GM18517 (cell line): ENCODE measurements at regions not wholly inside any gene's neighbourhood (a gene's known extent, or its start where the extent isn't known, plus 50 kb on each side); places are given as distances from the start of the nearest gene placed in this dataset.
"Not testable (repeated sequence)": the region's sequence is repeated elsewhere in the genome, so short reads cannot be mapped to it uniquely, and the experiment has no call there.

Experiments used
- ATAC-seq: cut with Tn5 transposase; IDR thresholded peaks from one replicate; pipeline ENCODE4 v1.9.1; 2021; ENCODE audit warnings: mild to moderate bottlenecking, moderate library complexity; ENCODE audit not compliant: unreplicated experiment

GRCh38 chr4:186954509-186954908 is 230.9 kb upstream of the FAT1 start:
- no peak for ATAC-seq

- no peak for ATAC-seq
Measured at GRCh38 chr4:186954956-186955355, 231.3 kb upstream of the FAT1 start.

DNA sequence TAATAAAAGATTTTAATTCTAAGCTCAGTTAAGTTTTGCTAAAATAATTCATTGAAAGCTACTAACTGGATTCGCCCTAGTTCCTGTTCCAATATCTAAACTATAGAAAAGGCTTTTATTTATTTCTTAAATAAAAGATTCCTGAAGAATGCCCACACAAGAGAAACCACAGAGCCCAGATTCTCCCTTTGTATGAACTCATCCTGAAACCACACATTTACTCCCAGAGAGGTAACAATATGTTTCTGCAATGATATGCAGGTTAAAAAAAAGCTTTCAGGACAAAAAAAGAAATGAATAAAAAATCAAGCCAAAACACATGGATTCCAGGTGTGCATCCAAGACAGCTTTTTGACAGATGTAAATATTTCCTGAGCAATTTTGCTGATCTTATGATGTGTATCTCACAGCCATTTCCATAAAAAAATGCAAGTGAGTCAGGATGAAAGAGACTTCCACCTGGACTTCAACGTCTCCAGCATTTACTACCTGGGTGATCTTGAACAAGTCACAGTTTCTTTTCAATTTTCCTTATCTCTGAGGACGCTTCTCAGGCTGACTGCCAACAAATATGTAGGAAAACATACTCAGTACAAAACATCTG is 234.4 kb upstream of the FAT1 start:
- ATAC-seq, result no peak

DNA sequence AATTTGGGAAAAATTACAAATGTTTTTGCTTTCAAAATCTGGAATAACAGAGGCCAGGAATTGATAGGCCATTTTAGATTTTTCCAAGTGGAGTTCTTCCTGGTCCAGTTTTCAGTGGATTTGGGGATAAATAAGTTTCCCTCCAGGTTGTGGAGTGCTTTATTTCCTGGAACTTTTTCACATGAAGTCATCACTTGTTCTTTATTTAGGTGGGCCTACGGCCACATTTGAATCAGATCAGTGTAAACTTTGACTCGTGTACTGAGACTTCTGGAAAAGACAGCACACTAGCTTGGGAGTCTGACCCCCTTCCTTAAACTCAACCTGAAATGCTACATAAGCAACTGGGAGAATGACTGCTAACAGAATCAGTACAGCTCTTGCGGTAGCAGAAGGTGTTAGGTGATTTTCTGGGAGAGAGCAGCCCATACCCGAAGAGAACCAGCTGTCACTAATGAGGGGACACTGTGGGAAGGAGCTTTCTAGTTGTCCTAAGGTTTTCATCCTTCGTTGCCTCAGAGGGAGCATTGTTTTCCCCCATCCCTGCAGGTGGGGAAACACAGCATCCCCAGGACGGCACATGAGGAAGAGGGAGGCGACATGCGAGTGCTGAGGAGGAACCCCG is 235.2 kb upstream of the FAT1 start:
- no peak for ATAC-seq

GRCh38 chr4:186979961-186980745 is 256.5 kb upstream of the FAT1 start:
- no peak for ATAC-seq

- no peak for ATAC-seq
Measured at GRCh38 chr4:186981161-186981560, 257.5 kb upstream of the FAT1 start.

DNA sequence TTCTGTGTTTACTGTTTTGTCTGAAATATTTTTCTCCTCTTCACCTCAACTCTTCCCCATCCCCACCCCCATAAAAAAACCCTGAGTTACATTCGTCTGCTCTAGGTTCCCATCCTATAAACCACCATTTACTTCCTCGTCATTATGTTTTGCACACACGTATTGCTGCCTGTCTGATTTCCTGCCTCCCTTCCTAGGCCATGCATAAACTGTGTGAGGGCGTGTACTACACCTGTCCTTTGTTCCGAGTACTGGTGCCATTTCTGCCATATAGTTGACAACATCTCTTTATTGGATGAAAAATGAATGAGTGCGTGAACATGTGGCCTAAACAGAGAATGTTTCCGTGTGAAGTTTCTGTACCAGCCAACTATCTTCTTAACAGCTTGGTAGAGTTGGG is 258.5 kb upstream of the FAT1 start:
- ATAC-seq, result no peak

- ATAC-seq, result no peak
Measured at GRCh38 chr4:186984105-186984644, 260.5 kb upstream of the FAT1 start.

- no peak for ATAC-seq
Measured at GRCh38 chr4:186999686-187000085, 276.0 kb upstream of the FAT1 start.

DNA sequence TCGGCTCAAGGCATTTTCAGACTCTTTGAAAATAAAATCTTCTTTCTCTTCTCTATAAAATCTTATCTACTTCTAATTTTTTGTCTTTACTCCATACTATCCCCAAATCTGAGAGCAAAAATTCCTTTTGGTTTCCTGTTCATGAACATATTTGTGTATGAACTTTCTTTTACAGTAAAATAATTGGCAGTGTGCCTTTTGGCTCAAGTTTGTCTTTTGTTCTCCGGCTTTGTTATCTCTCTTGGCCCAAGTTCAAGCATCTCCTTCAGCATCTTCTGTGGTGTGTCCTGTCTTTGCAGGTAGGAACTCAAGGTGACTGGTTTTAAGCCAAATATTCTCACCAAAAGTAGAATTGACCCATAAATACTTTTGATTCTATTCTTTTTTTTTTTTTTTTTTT is 276.6 kb upstream of the FAT1 start:
- no peak for ATAC-seq

DNA sequence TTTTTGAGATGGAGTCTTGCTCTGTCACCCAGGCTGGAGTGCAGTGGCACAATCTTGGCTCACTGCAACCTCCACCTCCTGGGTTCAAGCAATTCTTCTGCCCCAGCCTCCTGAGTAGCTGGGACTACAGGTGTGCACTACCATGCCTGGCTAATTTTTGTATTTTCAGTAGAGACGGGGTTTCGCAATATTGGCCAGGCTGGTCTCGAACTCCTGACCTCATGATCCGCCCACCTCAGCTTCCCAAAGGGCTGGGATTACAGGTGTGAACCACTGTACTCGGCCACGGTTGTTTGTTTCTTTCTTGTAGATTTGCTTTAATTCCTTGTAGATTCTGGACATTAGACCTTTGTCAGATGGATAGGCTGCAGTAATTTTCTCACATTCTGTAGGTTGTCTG is 278.5 kb upstream of the FAT1 start:
- not testable (repeated sequence) for ATAC-seq

DNA sequence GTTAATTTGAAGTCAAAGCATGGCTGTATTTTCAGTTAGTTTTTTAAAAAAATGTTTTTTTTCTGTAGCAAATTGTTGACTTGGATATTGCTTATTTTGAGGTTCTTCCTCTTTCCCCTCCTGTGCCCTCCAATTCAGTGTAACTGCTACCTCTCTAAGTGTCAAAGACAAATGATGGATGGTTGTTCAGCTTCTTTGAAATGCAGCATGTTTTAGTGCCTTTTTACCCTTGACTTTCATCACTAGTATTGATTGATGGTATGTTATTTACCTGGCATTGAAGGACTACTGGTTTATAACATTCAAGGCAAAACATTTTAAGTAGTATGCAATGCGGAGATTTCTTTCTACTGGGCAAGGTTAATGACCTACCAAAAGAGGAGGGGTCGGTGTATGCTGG is 281.0 kb upstream of the FAT1 start:
- no peak for ATAC-seq

GRCh38 chr4:187006189-187006618 is 282.5 kb upstream of the FAT1 start:
- no peak for ATAC-seq

DNA sequence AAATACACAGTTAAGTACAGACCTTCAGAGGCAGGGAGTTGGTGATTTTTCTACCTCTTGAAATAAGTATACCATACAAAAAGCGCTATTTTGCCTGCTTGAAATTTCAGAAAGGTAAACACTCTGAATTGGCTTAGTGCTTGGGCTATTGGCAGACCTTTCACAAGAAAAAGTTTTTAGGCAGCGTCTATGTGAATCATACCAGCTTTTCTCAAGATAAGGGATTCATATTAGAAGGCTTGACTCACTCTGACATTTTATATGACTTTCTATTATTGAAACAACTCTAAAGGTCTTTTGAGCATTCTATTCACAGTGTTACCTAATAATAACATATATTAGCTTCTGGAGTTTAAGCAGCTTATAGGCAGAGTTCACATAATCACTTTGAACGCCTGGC is 286.4 kb upstream of the FAT1 start:
- no peak for ATAC-seq

GRCh38 chr4:187016101-187016500 is 292.4 kb upstream of the FAT1 start:
- no peak for ATAC-seq

- no peak for ATAC-seq
Measured at GRCh38 chr4:187017147-187017546, 293.5 kb upstream of the FAT1 start.

- ATAC-seq, result no peak
Measured at GRCh38 chr4:187019896-187020295, 296.2 kb upstream of the FAT1 start.

DNA sequence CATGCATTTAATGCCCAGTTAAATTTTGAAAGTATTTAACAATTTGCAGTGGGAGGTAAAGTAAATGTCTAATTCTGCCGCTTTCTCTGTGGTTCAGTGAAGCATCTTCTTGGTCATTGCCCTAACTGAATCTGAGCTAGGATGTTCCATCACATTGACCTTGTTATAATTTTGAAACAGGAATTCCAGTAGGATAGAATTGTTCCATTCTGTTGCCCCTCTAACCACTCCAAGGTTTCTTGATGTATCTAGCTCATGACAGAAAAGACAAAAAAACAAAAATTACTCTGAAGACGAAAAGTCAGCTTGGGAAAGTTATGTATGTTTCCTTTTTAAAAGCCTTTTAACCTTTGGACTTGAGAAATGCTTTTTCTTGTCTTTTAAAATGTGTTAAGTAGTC is 297.0 kb upstream of the FAT1 start:
- no peak for ATAC-seq

DNA sequence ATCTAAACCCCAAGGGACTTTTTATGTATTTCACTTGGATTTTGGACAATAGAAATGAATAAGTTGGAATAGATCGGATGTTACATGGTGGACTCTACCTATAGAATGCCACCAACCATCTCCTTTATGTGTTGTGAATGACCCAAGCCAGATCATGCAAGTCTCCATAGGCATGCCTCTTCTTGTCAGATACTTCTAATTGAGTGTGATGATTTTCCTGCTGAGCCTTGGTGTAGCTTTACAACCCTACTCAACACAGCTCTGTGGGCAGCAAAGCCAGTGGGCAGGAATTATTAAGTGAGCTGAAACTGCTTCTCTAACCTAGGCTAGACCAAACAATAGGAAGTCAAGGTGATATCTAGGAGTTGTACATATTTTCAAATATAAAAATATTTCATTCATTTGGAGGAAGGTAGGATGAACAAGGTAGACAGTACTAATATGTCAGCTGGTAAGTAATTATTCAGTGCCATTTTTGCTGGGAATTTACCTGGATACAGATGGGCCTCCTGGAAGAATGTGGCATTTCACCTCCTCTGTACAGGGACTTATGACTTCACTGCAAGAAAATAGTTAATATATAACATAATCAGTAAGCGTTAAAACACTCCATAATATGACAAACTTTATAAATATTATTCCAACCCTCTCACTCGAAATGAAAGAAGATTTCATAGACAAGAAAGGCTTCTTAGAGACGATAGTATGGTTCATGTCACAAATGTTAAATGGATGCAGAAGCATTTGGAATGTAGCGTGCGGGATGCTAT is 298.0 kb upstream of the FAT1 start:
- no peak for ATAC-seq

DNA sequence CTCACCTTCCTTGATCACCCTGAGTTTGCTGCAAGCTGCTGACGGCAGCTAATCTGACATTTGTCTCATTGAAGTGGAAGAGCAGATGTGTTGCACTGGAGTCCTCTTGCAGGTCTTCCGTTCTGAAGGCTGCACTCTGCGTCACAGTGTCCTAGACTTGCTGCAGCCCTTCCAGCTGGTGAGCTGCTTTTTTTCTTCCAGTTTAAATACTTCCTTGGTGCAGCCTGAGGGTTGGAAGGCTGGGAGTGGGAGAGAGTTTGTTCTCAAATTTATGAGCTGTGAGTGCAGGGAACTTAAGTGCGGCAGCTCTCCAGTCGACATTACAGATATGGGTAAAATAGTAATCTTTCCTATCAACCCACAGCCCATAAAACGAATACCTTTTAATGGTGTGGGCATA is 303.6 kb upstream of the FAT1 start:
- ATAC-seq, result no peak

DNA sequence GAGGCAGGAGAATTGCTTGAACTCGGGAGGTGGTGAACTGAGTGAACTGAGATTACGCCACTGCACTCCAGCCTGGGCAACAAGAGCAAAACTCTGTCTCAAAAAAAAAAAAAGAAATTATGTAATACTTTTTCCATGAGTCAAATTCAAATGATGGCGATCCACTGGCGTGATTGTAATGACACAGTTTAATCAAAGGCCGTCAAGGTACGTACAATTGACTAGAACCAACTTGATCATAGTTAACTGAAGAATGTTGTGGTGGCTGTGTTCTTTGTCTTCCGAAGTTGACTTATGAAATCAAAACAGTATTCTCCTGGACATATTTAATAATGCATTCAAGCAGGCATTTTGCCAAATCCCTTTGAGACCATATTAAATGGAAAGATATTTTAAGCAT is 318.6 kb upstream of the FAT1 start:
- ATAC-seq, result no peak
